GM12873 (cell line): ENCODE measurements at regions not wholly inside any gene's neighbourhood (a gene's known extent, or its start where the extent isn't known, plus 50 kb on each side); places are given as distances from the start of the nearest gene placed in this dataset.

ENCODE experiments used
- TF ChIP-seq, protein P1 (sequence below): IDR thresholded peaks from 2 replicates; pipeline ENCODE4 v1.5.1; 2012; ENCODE audit warnings: low read depth, mild to moderate bottlenecking, moderate library complexity, low read length, control low read depth; ENCODE audit not compliant: insufficient read depth; ENCODE audit errors: missing control alignments

DNA sequence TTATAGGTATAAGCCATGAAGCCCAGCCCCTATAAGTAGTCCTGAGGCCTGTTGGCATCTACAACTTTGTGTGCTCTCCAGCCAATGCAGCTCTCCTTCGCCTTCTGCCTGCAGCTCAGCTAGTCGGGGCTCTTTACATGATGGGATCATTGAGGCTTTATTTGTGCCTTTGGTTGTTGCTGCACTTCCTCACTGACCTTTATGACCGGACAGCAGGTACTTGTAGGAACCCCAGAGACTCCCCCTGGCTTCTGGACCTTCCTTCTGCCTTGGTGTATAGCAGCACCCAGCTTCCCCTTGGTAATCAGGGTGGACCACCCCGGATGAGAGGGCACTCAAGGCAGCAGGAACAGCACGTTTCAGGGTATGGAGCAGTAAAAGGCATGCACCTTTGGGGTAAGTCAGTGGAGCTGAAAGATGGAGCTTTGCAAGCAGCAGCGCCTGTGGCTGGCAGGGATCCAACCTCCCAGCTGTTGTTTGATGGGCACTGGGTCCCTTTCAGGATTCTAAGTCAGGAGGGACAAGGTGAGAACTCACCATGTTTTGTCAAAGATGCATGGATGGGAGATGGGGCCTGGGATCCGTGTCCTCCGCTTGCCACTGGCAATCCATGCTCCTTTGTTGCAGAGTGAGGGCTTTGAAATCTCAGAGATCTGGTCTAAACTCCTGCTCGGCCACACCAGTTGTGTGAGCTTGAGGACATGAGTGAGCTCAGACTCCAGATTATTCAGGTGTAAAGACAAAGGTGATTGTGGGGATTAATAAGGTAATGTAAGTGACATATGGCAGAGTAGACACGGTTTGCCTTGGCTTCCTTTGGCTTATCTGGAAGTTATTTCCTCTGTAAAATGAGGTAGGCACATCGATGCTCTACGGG is 65.1 kb upstream of the KLF13 start:
- TF ChIP-seq, protein P1, sequence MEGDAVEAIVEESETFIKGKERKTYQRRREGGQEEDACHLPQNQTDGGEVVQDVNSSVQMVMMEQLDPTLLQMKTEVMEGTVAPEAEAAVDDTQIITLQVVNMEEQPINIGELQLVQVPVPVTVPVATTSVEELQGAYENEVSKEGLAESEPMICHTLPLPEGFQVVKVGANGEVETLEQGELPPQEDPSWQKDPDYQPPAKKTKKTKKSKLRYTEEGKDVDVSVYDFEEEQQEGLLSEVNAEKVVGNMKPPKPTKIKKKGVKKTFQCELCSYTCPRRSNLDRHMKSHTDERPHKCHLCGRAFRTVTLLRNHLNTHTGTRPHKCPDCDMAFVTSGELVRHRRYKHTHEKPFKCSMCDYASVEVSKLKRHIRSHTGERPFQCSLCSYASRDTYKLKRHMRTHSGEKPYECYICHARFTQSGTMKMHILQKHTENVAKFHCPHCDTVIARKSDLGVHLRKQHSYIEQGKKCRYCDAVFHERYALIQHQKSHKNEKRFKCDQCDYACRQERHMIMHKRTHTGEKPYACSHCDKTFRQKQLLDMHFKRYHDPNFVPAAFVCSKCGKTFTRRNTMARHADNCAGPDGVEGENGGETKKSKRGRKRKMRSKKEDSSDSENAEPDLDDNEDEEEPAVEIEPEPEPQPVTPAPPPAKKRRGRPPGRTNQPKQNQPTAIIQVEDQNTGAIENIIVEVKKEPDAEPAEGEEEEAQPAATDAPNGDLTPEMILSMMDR, result no peak

GRCh38 chr15:31262143-31262530 is 64.5 kb upstream of the KLF13 start:
- TF ChIP-seq, protein P1, result no peak

- TF ChIP-seq, protein P1, result no peak
Observed at GRCh38 chr15:31262901-31263671, 63.5 kb upstream of the KLF13 start.

DNA sequence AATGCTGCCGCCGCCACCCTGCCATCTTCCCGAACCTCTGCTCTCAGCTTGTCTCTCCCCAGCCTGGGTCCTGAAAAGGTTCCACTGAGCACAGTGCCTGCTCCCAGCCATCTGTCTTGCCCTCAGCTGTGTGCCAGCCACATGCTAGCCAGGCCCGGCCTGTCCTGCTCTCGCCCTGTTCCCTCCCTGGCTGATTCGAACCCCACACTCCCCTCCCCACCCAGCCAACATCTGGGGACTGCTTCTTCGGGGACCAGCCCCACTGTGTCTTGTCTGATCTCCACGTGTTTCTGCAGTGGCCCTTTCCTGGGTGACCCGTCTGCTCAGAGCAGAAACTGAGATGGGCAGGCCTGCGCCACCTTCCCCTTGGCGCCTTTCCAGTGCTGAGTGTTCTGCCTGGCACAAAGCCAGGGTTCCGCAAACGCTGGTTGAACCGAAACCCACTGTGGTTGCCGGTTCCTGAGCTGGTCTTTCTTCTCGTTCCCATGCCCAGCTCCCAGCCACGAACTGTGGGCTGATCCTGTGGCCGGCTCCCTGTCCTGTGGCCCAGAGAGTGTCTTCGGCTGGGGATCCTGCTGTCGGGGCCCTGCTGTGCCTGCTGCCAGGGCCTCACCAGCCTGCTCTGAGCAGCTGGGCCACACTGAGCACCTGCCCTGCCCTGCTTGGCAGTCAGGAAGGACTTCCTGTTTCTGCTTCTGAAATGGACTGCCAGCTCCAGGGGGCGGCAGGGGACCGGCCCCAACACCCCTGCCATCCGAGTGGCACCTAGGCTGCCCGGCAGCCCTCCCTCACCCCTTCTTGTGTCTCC is 62.7 kb upstream of the KLF13 start:
- TF ChIP-seq, protein P1, result peak; percentile 5

GRCh38 chr15:31264559-31265089 is 62.0 kb upstream of the KLF13 start:
- TF ChIP-seq, protein P1, result no peak

- TF ChIP-seq, protein P1, result no peak
Observed at GRCh38 chr15:31265090-31265870, 61.4 kb upstream of the KLF13 start.
